Left ventricle myocardium inferior (tissue), 1 donor: ENCODE measurements at regions not wholly inside any gene's neighbourhood (a gene's known extent, or its start where the extent isn't known, plus 50 kb on each side); places are given as distances from the start of the nearest gene placed in this dataset.
"Not testable (repeated sequence)": the region's sequence is repeated elsewhere in the genome, so short reads cannot be mapped to it uniquely, and the experiment has no call there.

Experiments
- DNase-seq: peaks from one replicate; pipeline ENCODE4 v3.0.0-alpha.2; 2020
- H3K27ac ChIP-seq: fragments of 200-600 bp; replicated peaks from 2 replicates; pipeline ENCODE4 v1.8.0; 2021
- H3K27me3 ChIP-seq: fragments of 200-600 bp; 2 replicates; pipeline ENCODE4 v1.8.0; 2021; ENCODE audit warnings: low read depth
- H3K36me3 ChIP-seq: fragments of 200-600 bp; 2 replicates; pipeline ENCODE4 v1.8.0; 2021
- H3K4me1 ChIP-seq: fragments of 200-600 bp; 2 replicates; pipeline ENCODE4 v1.8.0; 2021
- H3K4me3 ChIP-seq: fragments of 200-600 bp; 2 replicates; pipeline ENCODE4 v1.8.0; 2021; ENCODE audit warnings: mild to moderate bottlenecking, moderate library complexity
- H3K9me3 ChIP-seq: fragments of 200-600 bp; replicated peaks from 2 replicates; pipeline ENCODE4 v1.8.0; 2021
- intact Hi-C: fragments of 100-400 bp; cut with micrococcal nuclease; formaldehyde crosslinking; loops from one replicate; pipeline ENCODE4 v1.11.0; 2022
- TF ChIP-seq, protein P1 (sequence below): fragments of 200-600 bp; IDR thresholded peaks from 2 replicates; pipeline ENCODE4 v1.8.0; 2021; ENCODE audit warnings: antibody characterized with exemption, mild to moderate bottlenecking, borderline replicate concordance
- donor health status: DM: no; HTN: yes; CAD: no; lungs with severe emphysema.

DNA sequence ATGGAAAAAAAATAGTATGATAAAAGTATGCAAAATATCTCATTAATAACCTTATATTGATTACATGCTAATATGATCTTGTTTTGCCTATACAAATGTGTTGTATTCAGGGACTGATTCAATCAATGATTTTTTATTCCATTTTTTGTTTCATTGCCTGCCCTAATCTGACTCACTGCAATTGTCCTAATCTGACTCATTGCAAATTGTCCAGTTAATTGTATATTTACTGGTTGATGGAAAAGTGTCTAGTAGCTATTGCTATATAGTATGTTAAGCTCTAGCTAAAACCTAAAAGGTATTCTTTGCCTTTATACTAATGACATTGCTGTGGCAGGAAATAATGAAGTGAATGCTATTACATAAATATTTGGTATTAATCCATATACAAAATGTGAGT, 728.9 kb upstream of the ZP4 start:
- no peaks in the 10 kb centered on the region for H3K27me3 ChIP-seq
- intact Hi-C loops = no loop called here
- H3K9me3 ChIP-seq = no peaks in the 10 kb centered on the region
- no peak overlapping the region for H3K4me3 ChIP-seq
- TF ChIP-seq, protein P1, sequence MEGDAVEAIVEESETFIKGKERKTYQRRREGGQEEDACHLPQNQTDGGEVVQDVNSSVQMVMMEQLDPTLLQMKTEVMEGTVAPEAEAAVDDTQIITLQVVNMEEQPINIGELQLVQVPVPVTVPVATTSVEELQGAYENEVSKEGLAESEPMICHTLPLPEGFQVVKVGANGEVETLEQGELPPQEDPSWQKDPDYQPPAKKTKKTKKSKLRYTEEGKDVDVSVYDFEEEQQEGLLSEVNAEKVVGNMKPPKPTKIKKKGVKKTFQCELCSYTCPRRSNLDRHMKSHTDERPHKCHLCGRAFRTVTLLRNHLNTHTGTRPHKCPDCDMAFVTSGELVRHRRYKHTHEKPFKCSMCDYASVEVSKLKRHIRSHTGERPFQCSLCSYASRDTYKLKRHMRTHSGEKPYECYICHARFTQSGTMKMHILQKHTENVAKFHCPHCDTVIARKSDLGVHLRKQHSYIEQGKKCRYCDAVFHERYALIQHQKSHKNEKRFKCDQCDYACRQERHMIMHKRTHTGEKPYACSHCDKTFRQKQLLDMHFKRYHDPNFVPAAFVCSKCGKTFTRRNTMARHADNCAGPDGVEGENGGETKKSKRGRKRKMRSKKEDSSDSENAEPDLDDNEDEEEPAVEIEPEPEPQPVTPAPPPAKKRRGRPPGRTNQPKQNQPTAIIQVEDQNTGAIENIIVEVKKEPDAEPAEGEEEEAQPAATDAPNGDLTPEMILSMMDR = no peak
- H3K27ac ChIP-seq = no peak overlapping the region
- no peaks in the 10 kb centered on the region for H3K36me3 ChIP-seq
- no peaks in the 10 kb centered on the region for H3K4me1 ChIP-seq
- DNase-seq = no peak

DNA sequence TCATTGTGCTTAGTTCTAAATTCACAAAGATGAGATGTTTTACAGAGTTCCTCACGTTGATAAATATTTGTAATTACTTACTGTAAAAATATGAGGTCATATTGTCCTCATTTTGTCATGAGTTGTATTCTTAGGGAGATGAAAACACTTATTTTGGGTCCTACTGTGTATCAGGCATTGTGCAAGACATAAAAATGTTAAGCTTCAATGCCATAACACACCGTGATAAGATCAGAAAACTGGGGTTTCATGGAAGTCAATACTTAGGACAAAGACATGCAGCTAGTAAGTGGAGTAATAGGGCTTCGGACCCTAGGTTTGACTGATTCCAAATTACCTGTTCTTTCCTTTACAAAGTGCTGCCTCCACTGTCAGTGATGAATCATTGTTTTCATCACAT, 720.7 kb upstream of the ZP4 start:
- H3K27ac ChIP-seq = no peak overlapping the region
- H3K4me3 ChIP-seq = no peak overlapping the region
- H3K9me3 ChIP-seq = peaks cover 9% of the 10 kb centered on the region
- no peak for DNase-seq
- no peaks in the 10 kb centered on the region for H3K36me3 ChIP-seq
- intact Hi-C loops = no loop called here
- no peaks in the 10 kb centered on the region for H3K27me3 ChIP-seq
- TF ChIP-seq, protein P1 = no peak
- no peaks in the 10 kb centered on the region for H3K4me1 ChIP-seq

DNA sequence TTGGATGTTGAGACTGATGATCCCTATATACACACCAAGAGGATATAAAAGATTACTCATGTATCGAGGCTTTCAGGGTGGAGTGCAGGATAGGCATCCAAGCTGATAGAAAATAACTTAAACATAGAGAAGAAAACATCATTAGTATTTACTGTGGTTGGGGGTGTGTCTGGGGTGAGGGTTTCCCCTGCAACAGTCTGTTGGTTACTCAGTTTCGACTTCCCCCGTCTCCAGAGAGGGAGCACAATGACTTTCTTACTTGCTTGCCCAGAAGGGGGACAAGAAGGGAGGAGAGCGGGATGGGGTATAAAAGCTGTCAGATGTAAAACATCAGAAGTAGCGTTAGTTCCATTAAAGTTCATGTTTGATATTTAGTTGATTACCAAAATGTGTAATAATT, 717.4 kb upstream of the ZP4 start:
- Histone ChIP-seq H3K4me1 (no peaks in the 10 kb centered on the region), H3K27ac (no peak overlapping the region), H3K9me3 (peaks cover 2% of the 10 kb centered on the region), H3K27me3 (no peaks in the 10 kb centered on the region), H3K36me3 (no peaks in the 10 kb centered on the region), H3K4me3 (no peak overlapping the region)
- intact Hi-C loops = no loop called here
- no peak for DNase-seq
- TF ChIP-seq, protein P1 = no peak

DNA sequence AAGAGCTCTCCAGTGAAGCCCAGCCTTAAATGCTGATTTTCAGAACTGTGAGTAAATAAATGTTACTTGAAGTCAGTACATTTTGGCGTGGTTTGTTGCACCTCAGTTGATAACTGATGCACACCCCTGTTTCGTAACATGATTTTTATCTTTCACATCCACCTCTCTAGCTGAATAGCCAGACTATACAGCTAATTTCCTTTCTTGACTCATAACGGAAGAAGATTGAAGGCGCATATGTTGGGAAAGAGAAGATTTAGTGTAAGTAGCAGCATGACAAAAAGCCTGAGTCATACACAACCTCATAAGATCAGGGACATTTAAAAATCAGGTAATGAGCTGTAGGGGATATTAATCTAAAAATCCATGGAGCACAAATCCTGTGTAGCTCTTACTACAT, 716.2 kb upstream of the ZP4 start:
- intact Hi-C loops = no loop called here
- TF ChIP-seq, protein P1 = no peak
- Histone ChIP-seq H3K9me3 (no peaks in the 10 kb centered on the region), H3K4me1 (no peaks in the 10 kb centered on the region), H3K27me3 (no peaks in the 10 kb centered on the region), H3K4me3 (no peak overlapping the region), H3K36me3 (no peaks in the 10 kb centered on the region), H3K27ac (no peak overlapping the region)
- no peak for DNase-seq

DNA sequence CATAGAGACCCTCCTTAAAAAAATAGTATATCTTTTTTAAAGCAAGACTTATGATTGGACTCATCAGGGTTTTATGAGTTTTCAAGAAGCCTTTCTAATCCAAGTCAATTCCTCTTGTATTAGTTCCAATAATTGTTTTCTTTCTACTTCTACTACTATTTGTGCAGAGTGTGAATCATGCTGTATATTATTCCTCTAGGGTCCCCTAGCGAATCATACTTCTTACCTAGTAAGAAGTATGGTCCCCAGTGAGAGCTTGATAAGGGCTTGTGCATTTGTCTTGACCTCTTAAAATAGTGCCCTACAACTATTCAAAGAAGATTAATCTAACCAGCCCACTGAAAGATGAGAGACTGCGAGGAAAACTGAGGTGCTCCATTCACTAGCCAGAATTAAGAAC, 715.7 kb upstream of the ZP4 start:
- Histone ChIP-seq H3K9me3 (no peaks in the 10 kb centered on the region), H3K4me1 (no peaks in the 10 kb centered on the region), H3K27ac (no peak overlapping the region), H3K27me3 (no peaks in the 10 kb centered on the region), H3K4me3 (no peak overlapping the region), H3K36me3 (no peaks in the 10 kb centered on the region)
- no peak for DNase-seq
- intact Hi-C loops = no loop called here
- TF ChIP-seq, protein P1 = no peak

DNA sequence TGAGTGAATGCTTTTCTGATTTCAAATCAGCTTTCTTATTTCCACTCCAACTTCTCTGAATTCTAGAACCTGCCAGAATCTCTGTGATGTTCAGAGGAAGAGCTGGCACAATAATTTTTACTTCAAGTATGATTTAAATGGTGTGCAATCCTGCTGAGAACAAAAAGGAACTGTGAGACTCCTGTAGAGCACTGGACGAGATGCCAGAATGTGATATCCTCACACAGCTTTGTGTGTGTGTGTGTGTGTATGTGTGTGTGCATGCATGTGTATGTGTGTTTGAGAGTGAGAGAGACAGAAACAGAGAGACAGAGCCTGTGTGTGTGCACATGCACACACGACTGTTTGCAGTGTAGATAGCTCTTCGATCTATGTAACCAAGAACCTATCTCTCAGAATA, 713.6 kb upstream of the ZP4 start:
- TF ChIP-seq, protein P1 = no peak
- intact Hi-C loops = no loop called here
- no peaks in the 10 kb centered on the region for H3K9me3 ChIP-seq
- DNase-seq = no peak
- no peaks in the 10 kb centered on the region for H3K36me3 ChIP-seq
- H3K27me3 ChIP-seq = no peaks in the 10 kb centered on the region
- H3K27ac ChIP-seq = no peak overlapping the region
- no peak overlapping the region for H3K4me3 ChIP-seq
- H3K4me1 ChIP-seq = no peaks in the 10 kb centered on the region

DNA sequence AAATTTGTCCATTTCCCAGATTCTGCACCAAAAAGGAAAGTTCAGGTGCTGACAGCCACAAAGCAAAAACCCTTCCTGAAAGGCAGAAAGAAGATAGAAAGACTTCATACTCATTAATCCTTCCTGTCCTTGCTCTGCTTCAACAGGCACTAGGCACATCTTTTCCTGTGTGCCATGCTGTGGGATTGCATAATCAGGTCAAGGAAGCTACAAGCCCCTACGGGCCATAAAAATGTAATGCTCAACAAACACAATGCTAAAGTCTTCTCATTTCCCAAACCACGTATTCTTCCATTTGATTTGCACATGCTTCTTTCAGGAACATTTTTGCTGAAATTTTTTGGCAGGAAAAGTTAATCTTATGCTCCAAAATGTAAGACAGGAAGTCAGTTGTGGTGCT, 710.9 kb upstream of the ZP4 start:
- H3K27ac ChIP-seq, H3K9me3 ChIP-seq, H3K27me3 ChIP-seq, H3K4me1 ChIP-seq, H3K4me3 ChIP-seq, intact Hi-C loops, H3K36me3 ChIP-seq, DNase-seq: not testable (repeated sequence)
